ENCODE measurements at regions not wholly inside any gene's neighbourhood (a gene's known extent, or its start where the extent isn't known, plus 50 kb on each side); places are given as distances from the start of the nearest gene placed in this dataset.

GRCh38 chr2:181318504-181319280 lies 138.5 kb upstream of the ITGA4 start:
- Histone ChIP-seq H2BK15ac (ENCODE audit: low read depth, low read length) (no peak overlapping the region), H4K5ac (ENCODE audit: low read depth, low read length) (no peak overlapping the region), H4K91ac (ENCODE audit: insufficient read depth, low read depth, low read length) (no peak overlapping the region), H3K14ac (replicated peaks; ENCODE audit: low read depth, low read length) (no peak overlapping the region), H3K9ac (ENCODE audit: low read depth, low read length) (no peak overlapping the region), H2BK120ac (ENCODE audit: low read depth, low read length) (no peak overlapping the region), H3K4ac (ENCODE audit: low read depth, low read length) (no peak overlapping the region), H3K36me3 (ENCODE audit: control insufficient read depth, insufficient read depth, low read length) (no peaks in the 10 kb centered on the region), H3K56ac (ENCODE audit: extremely low read depth, insufficient read depth, low read length) (no peak overlapping the region), H2AK5ac (ENCODE audit: low read depth, low read length) (no peak overlapping the region), H3K4me3 (ENCODE audit: insufficient read depth, low read depth, low read length) (no peak overlapping the region), H2BK20ac (ENCODE audit: low read depth, low read length) (no peak overlapping the region), H3K27ac (ENCODE audit: insufficient read depth, low read length) (no peak overlapping the region), H4K20me1 (ENCODE audit: insufficient read depth, low read length) (no peaks in the 10 kb centered on the region), H2BK5ac (ENCODE audit: low read depth, low read length, poor library complexity, severe bottlenecking) (no peak overlapping the region), H3K4me2 (ENCODE audit: low read depth, low read length) (no peak overlapping the region), H3K9me1 (ENCODE audit: insufficient read depth, low read length) (no peaks in the 10 kb centered on the region), H3K4me1 (ENCODE audit: control insufficient read depth, insufficient read depth, low read length) (no peaks in the 10 kb centered on the region), H3K18ac (ENCODE audit: low read depth, low read length) (no peak overlapping the region), H3K27me3 (ENCODE audit: control insufficient read depth, insufficient read depth, low read length) (no peaks in the 10 kb centered on the region), H3K9me3 (ENCODE audit: control insufficient read depth, insufficient read depth, low read length) (no peaks in the 10 kb centered on the region), H3K23ac (ENCODE audit: low read depth, low read length) (no peak overlapping the region), H2AFZ (replicated peaks; ENCODE audit: low read length, poor library complexity) (no peak overlapping the region), H2AK9ac (replicated peaks; ENCODE audit: low read depth, low read length, poor library complexity) (no peak overlapping the region), H4K8ac (ENCODE audit: low read depth in 2 of 2, low read length in 2 of 2) (no peak overlapping the region), H3K79me1 (ENCODE audit: low read depth in 1 of 2, low read length in 2 of 2) (no peaks in the 10 kb centered on the region)
- intact Hi-C loops (cut with micrococcal nuclease): no loop called here
- ATAC-seq (ENCODE audit: low read depth) (no peak), DNase-seq (no peak)
- TF ChIP-seq MXI1 (IDR thresholded peaks at IDR 0.05; ENCODE audit: borderline replicate concordance, low read depth, low read length) (no peak), MAFK (IDR thresholded peaks at IDR 0.05; ENCODE audit: low read depth, low read length) (no peak), BHLHE40 (IDR thresholded peaks at IDR 0.05; ENCODE audit: low read depth, low read length) (no peak), RCOR1 (IDR thresholded peaks at IDR 0.05; ENCODE audit: insufficient replicate concordance, low read length) (no peak), CHD1 (IDR thresholded peaks at IDR 0.05; ENCODE audit: low read depth, low read length) (no peak), RFX5 (IDR thresholded peaks at IDR 0.05; ENCODE audit: low read depth, low read length) (no peak), USF2 (IDR thresholded peaks at IDR 0.05; ENCODE audit: low read depth, low read length) (no peak), POLR2A (IDR thresholded peaks at IDR 0.05; ENCODE audit: low read depth, low read length) (no peak), RAD21 (IDR thresholded peaks at IDR 0.05; ENCODE audit: low read length) (no peak), FOS (IDR thresholded peaks at IDR 0.05; ENCODE audit: low read depth, low read length) (no peak), MAZ (IDR thresholded peaks at IDR 0.05; ENCODE audit: borderline replicate concordance, low read depth, low read length) (no peak)
- TF ChIP-seq, protein P1, sequence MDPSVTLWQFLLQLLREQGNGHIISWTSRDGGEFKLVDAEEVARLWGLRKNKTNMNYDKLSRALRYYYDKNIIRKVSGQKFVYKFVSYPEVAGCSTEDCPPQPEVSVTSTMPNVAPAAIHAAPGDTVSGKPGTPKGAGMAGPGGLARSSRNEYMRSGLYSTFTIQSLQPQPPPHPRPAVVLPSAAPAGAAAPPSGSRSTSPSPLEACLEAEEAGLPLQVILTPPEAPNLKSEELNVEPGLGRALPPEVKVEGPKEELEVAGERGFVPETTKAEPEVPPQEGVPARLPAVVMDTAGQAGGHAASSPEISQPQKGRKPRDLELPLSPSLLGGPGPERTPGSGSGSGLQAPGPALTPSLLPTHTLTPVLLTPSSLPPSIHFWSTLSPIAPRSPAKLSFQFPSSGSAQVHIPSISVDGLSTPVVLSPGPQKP (IDR thresholded peaks at IDR 0.05; ENCODE audit: borderline replicate concordance, low read depth, low read length): no peak
- POLR2A ChIA-PET (ENCODE audit: unreplicated experiment): no interaction called here
- in situ Hi-C loops (cut with MboI; ENCODE audit: low sequenced_read_pairs): no loop called here
- dilution Hi-C loops (cut with HindIII; ENCODE audit: low sequenced_read_pairs, unreplicated experiment): no loop called here
- no CpG with 5 or more reads among the region's 3 CpGs for WGBS, 2 experiments (ENCODE audit: extremely low coverage in 2 of 2, insufficient read length in 1 of 2)
- CTCF ChIA-PET: interaction anchor here (1.6 kb wide), 1 partner anchor 20 kb away, joined by 3 read pairs; no protein-coding TSS in a partner anchor
- no TSS peak for BruUV-seq (replicated peaks)
